ENCODE measurements at regions not wholly inside any gene's neighbourhood (a gene's known extent, or its start where the extent isn't known, plus 50 kb on each side); places are given as distances from the start of the nearest gene placed in this dataset.

DNA sequence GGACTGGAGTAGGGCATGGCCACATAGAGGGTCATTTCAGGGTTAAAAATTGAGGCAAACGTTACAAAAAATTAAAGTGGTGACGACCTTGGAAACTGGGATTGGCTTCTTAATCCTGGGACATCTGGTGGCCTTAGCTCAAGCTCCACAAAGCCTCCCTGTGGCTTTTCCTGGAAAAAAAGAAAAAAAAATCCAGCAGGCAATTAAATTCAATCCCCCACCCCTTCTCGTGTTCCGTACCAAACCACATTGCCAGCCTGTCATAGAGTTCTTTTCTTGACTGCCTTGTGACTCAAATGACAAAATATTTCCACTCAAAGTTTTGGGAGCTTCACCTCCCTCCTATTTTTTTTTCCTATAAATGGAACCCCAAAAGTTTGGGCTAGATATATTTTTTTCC, 195.6 kb downstream of the HRH4 start:
- TF ChIP-seq EZH2 (IDR thresholded peaks at IDR 0.05): no peak
- TF ChIP-seq POLR2AphosphoS5 (IDR thresholded peaks at IDR 0.05; ENCODE audit: borderline replicate concordance, low read depth, low read length): no peak
- no peak for TF ChIP-seq FOXP2 (optimal IDR thresholded peaks at IDR 0.05; ENCODE audit: control extremely low read depth, extremely low read length, insufficient read depth)
